ENCODE measurements at regions not wholly inside any gene's neighbourhood (a gene's known extent, or its start where the extent isn't known, plus 50 kb on each side); places are given as distances from the start of the nearest gene placed in this dataset.
A peak's percentile ranks its signal among the peaks of the same experiment; 100 is the strongest.

- in situ Hi-C loops (cut with HindIII; ENCODE audit: low sequenced_read_pairs): no loop called here
- no peak for TF ChIP-seq CTCF (IDR thresholded peaks at IDR 0.05; ENCODE audit: low read depth, low read length, missing control alignments)
- no peak for DNase-seq (ENCODE audit: low read depth)
- no peak overlapping the region for H3K4me3 ChIP-seq (ENCODE audit: low read depth, low read length)
These were observed 408.2 kb upstream of the CBLB start for GRCh38 chr3:106276755-106277612.

- no peak for DNase-seq (ENCODE audit: low read depth)
- TF ChIP-seq CTCF (IDR thresholded peaks at IDR 0.05; ENCODE audit: low read depth, low read length, missing control alignments): no peak
- no peak overlapping the region for H3K4me3 ChIP-seq (ENCODE audit: low read depth, low read length)
- in situ Hi-C loops (cut with HindIII; ENCODE audit: low sequenced_read_pairs): no loop called here
These were observed 408.9 kb upstream of the CBLB start for GRCh38 chr3:106277731-106278130.

GRCh38 chr3:106281221-106281620, 412.4 kb upstream of the CBLB start:
- H3K4me3 ChIP-seq (ENCODE audit: low read depth, low read length): no peak overlapping the region
- peak; percentile 20 for DNase-seq (ENCODE audit: low read depth)
- in situ Hi-C loops (cut with HindIII; ENCODE audit: low sequenced_read_pairs): no loop called here
- no peak for TF ChIP-seq CTCF (IDR thresholded peaks at IDR 0.05; ENCODE audit: low read depth, low read length, missing control alignments)

GRCh38 chr3:106282943-106283342, 414.1 kb upstream of the CBLB start:
- in situ Hi-C loops (cut with HindIII; ENCODE audit: low sequenced_read_pairs): no loop called here
- no peak for DNase-seq (ENCODE audit: low read depth)
- no peak for TF ChIP-seq CTCF (IDR thresholded peaks at IDR 0.05; ENCODE audit: low read depth, low read length, missing control alignments)
- H3K4me3 ChIP-seq (ENCODE audit: low read depth, low read length): no peak overlapping the region

- no peak overlapping the region for H3K4me3 ChIP-seq (ENCODE audit: low read depth, low read length)
- TF ChIP-seq CTCF (IDR thresholded peaks at IDR 0.05; ENCODE audit: low read depth, low read length, missing control alignments): no peak
- DNase-seq (ENCODE audit: low read depth): no peak
- in situ Hi-C loops (cut with HindIII; ENCODE audit: low sequenced_read_pairs): no loop called here
These were observed 420.0 kb upstream of the CBLB start for GRCh38 chr3:106288781-106289180.

- no peak overlapping the region for H3K4me3 ChIP-seq (ENCODE audit: low read depth, low read length)
- no peak for DNase-seq (ENCODE audit: low read depth)
- in situ Hi-C loops (cut with HindIII; ENCODE audit: low sequenced_read_pairs): no loop called here
- TF ChIP-seq CTCF (IDR thresholded peaks at IDR 0.05; ENCODE audit: low read depth, low read length, missing control alignments): no peak
These were observed 421.6 kb upstream of the CBLB start for GRCh38 chr3:106290304-106290997.

Measured in astrocyte of the cerebellum (primary cell).